SU-DHL-6 (cell line): ENCODE measurements at regions not wholly inside any gene's neighbourhood (a gene's known extent, or its start where the extent isn't known, plus 50 kb on each side); places are given as distances from the start of the nearest gene placed in this dataset.

Experiments used
- H2AFZ ChIP-seq: fragments of 200-600 bp; sonication (generic); 2 replicates; pipeline ENCODE4 v1.6.1; 2014; ENCODE audit warnings: low read depth, mild to moderate bottlenecking, moderate library complexity, mixed read lengths, antibody characterized with exemption, low read length; ENCODE audit not compliant: severe bottlenecking
- H3F3A ChIP-seq: fragments of 200-600 bp; shearing (Covaris generic); 2 replicates; pipeline ENCODE4 v1.6.0; 2016; ENCODE audit warnings: antibody characterized with exemption, mild to moderate bottlenecking; ENCODE audit not compliant: insufficient read depth
- H3K27ac ChIP-seq: fragments of 200-600 bp; sonication (generic); 2 replicates; pipeline ENCODE4 v1.5.1; 2016; ENCODE audit warnings: low read depth, mild to moderate bottlenecking, low read length, moderate library complexity, mixed read lengths
- H3K27me3 ChIP-seq: fragments of 200-600 bp; sonication (generic), shearing (Covaris generic); 2 replicates; pipeline ENCODE4 v1.6.0; 2014; ENCODE audit warnings: mild to moderate bottlenecking, low read length
- H3K36me3 ChIP-seq: fragments of 200-600 bp; sonication (generic); 2 replicates; pipeline ENCODE4 v1.6.1; 2014; ENCODE audit warnings: mild to moderate bottlenecking, low read length, mixed read lengths
- H3K4me2 ChIP-seq: fragments of 300-600, 200-600 bp; shearing (Covaris generic), sonication (generic); 2 replicates; pipeline ENCODE4 v1.6.0; 2014; ENCODE audit warnings: low read length, low read depth, mild to moderate bottlenecking; ENCODE audit not compliant: poor library complexity, severe bottlenecking
- H3K4me3 ChIP-seq: fragments of 200-600 bp; sonication (generic); 2 replicates; pipeline ENCODE4 v1.5.1; 2014; ENCODE audit warnings: antibody characterized with exemption, low read length, mild to moderate bottlenecking, mixed read lengths; ENCODE audit not compliant: insufficient read depth, poor library complexity, severe bottlenecking
- H3K79me2 ChIP-seq: fragments of 200-600 bp; sonication (generic); 2 replicates; pipeline ENCODE4 v1.6.1; 2014; ENCODE audit warnings: mild to moderate bottlenecking, low read length, moderate library complexity; ENCODE audit not compliant: insufficient read depth
- H3K9ac ChIP-seq: fragments of 200-600 bp; sonication (generic); 2 replicates; pipeline ENCODE4 v1.7.0; 2014; ENCODE audit warnings: mild to moderate bottlenecking, low read length
- H3K9me2 ChIP-seq: fragments of 200-600 bp; sonication (generic); replicated peaks from 2 replicates; pipeline ENCODE4 v1.6.1; 2014; ENCODE audit warnings: low read length; ENCODE audit not compliant: insufficient read depth
- H3K9me3 ChIP-seq: fragments of 200-600 bp; sonication (generic); 2 replicates; pipeline ENCODE4 v1.6.1; 2014; ENCODE audit warnings: low read length, mixed read lengths; ENCODE audit not compliant: insufficient read depth
- H4K20me1 ChIP-seq: fragments of 200-600 bp; sonication (generic); 2 replicates; pipeline ENCODE4 v1.6.1; 2014; ENCODE audit warnings: low read depth, mild to moderate bottlenecking, antibody characterized with exemption, low read length, moderate library complexity, mixed read lengths
- EZH2phosphoT487 ChIP-seq: fragments of 200-600 bp; sonication (generic), shearing (Covaris generic); conservative IDR thresholded peaks from 2 replicates; pipeline ENCODE4 v1.6.1; 2018; ENCODE audit warnings: mild to moderate bottlenecking, antibody characterized with exemption, low read length, moderate library complexity, mixed read lengths
- TF ChIP-seq, protein P1 (sequence below): fragments of 200-600 bp; sonication (generic); IDR thresholded peaks from one replicate; pipeline ENCODE4 v1.5.1; 2017; ENCODE audit warnings: antibody characterized with exemption, mild to moderate bottlenecking, low read length, moderate library complexity; ENCODE audit not compliant: insufficient read depth, poor library complexity, severe bottlenecking

- no peaks in the 10 kb centered on the region for H3K79me2 ChIP-seq
- no peak overlapping the region for H3K4me2 ChIP-seq
- no peak overlapping the region for H3K27ac ChIP-seq
- H3K9me3 ChIP-seq = no peaks in the 10 kb centered on the region
- no peaks in the 10 kb centered on the region for H3F3A ChIP-seq
- no peak overlapping the region for H3K4me3 ChIP-seq
- H3K36me3 ChIP-seq = no peaks in the 10 kb centered on the region
- no peaks in the 10 kb centered on the region for H3K27me3 ChIP-seq
- no peaks in the 10 kb centered on the region for H3K9me2 ChIP-seq
- H3K9ac ChIP-seq = no peak overlapping the region
- H4K20me1 ChIP-seq = no peaks in the 10 kb centered on the region
- no peak for TF ChIP-seq EZH2phosphoT487
- TF ChIP-seq, protein P1, sequence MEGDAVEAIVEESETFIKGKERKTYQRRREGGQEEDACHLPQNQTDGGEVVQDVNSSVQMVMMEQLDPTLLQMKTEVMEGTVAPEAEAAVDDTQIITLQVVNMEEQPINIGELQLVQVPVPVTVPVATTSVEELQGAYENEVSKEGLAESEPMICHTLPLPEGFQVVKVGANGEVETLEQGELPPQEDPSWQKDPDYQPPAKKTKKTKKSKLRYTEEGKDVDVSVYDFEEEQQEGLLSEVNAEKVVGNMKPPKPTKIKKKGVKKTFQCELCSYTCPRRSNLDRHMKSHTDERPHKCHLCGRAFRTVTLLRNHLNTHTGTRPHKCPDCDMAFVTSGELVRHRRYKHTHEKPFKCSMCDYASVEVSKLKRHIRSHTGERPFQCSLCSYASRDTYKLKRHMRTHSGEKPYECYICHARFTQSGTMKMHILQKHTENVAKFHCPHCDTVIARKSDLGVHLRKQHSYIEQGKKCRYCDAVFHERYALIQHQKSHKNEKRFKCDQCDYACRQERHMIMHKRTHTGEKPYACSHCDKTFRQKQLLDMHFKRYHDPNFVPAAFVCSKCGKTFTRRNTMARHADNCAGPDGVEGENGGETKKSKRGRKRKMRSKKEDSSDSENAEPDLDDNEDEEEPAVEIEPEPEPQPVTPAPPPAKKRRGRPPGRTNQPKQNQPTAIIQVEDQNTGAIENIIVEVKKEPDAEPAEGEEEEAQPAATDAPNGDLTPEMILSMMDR = no peak
- no peak overlapping the region for H2AFZ ChIP-seq
Observed at GRCh38 chr2:189274361-189274760, 94.8 kb upstream of the COL5A2 start.

DNA sequence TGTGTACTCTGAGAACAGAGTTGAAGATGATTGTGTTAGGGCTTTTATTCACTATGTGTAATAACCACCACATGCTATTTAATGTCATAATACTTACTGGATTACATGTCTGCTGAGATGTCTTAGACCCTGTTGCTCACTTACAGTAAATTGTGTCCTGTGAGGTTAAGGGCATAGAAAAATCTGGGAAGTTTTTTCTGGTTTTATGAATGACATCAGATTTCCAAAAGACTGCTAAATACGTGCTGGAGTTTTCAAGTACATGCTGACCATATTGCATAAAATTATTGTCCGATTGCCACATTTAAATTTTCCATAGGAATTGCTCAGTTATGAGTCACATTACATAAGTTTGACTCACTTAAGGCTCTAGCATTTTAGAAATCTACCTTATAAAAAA lies 96.7 kb upstream of the COL5A2 start:
- no peaks in the 10 kb centered on the region for H3F3A ChIP-seq
- H3K9ac ChIP-seq = no peak overlapping the region
- H3K79me2 ChIP-seq = no peaks in the 10 kb centered on the region
- no peak overlapping the region for H3K27ac ChIP-seq
- H3K9me2 ChIP-seq = no peaks in the 10 kb centered on the region
- no peaks in the 10 kb centered on the region for H3K36me3 ChIP-seq
- no peaks in the 10 kb centered on the region for H4K20me1 ChIP-seq
- no peaks in the 10 kb centered on the region for H3K9me3 ChIP-seq
- TF ChIP-seq EZH2phosphoT487 = no peak
- TF ChIP-seq, protein P1 = no peak
- no peak overlapping the region for H2AFZ ChIP-seq
- no peaks in the 10 kb centered on the region for H3K27me3 ChIP-seq
- H3K4me2 ChIP-seq = no peak overlapping the region
- no peak overlapping the region for H3K4me3 ChIP-seq

- no peak overlapping the region for H2AFZ ChIP-seq
- TF ChIP-seq, protein P1 = no peak
- no peak for TF ChIP-seq EZH2phosphoT487
- H3K9me2 ChIP-seq = no peaks in the 10 kb centered on the region
- no peaks in the 10 kb centered on the region for H4K20me1 ChIP-seq
- H3K9me3 ChIP-seq = no peaks in the 10 kb centered on the region
- no peaks in the 10 kb centered on the region for H3K79me2 ChIP-seq
- H3K27ac ChIP-seq = no peak overlapping the region
- no peak overlapping the region for H3K9ac ChIP-seq
- no peaks in the 10 kb centered on the region for H3F3A ChIP-seq
- no peak overlapping the region for H3K4me3 ChIP-seq
- no peaks in the 10 kb centered on the region for H3K27me3 ChIP-seq
- no peak overlapping the region for H3K4me2 ChIP-seq
- no peaks in the 10 kb centered on the region for H3K36me3 ChIP-seq
Observed at GRCh38 chr2:189281201-189281600, 101.6 kb upstream of the COL5A2 start.

- no peaks in the 10 kb centered on the region for H3F3A ChIP-seq
- H3K9me3 ChIP-seq = 0 out of 2 replicates have a peak, but pooled peaks cover 3% of the 10 kb centered on the region
- no peaks in the 10 kb centered on the region for H3K27me3 ChIP-seq
- no peaks in the 10 kb centered on the region for H4K20me1 ChIP-seq
- H3K9me2 ChIP-seq = no peaks in the 10 kb centered on the region
- no peak overlapping the region for H3K4me3 ChIP-seq
- H3K27ac ChIP-seq = no peak overlapping the region
- no peak overlapping the region for H3K9ac ChIP-seq
- TF ChIP-seq EZH2phosphoT487 = no peak
- TF ChIP-seq, protein P1 = no peak
- H3K36me3 ChIP-seq = no peaks in the 10 kb centered on the region
- H3K79me2 ChIP-seq = no peaks in the 10 kb centered on the region
- H2AFZ ChIP-seq = no peak overlapping the region
- H3K4me2 ChIP-seq = no peak overlapping the region
Observed at GRCh38 chr2:189285349-189285748, 105.8 kb upstream of the COL5A2 start.
